Neural progenitor cell (in vitro differentiated cells): ENCODE measurements at regions not wholly inside any gene's neighbourhood (a gene's known extent, or its start where the extent isn't known, plus 50 kb on each side); places are given as distances from the start of the nearest gene placed in this dataset.

ENCODE experiments used
- CTCF ChIP-seq: fragments of 200-600 bp; sonication (generic); IDR thresholded peaks from 2 replicates; pipeline ENCODE4 v1.5.1; 2017; ENCODE audit warnings: antibody characterized with exemption, mild to moderate bottlenecking
- EZH2 ChIP-seq: fragments of 200-600 bp; sonication (generic); IDR thresholded peaks from 2 replicates; pipeline ENCODE4 v1.6.1; 2017; ENCODE audit warnings: antibody characterized with exemption, mild to moderate bottlenecking, moderate library complexity
- EZH2phosphoT487 ChIP-seq: fragments of 200-600 bp; sonication (generic); IDR thresholded peaks from 2 replicates; pipeline ENCODE4 v1.6.1; 2017; ENCODE audit warnings: antibody characterized with exemption

- no peak for TF ChIP-seq CTCF
- TF ChIP-seq EZH2 = no peak
- TF ChIP-seq EZH2phosphoT487 = no peak
These were observed 901.0 kb downstream of the FAT4 start for GRCh38 chr4:126215759-126216158.
